ENCODE measurements at regions not wholly inside any gene's neighbourhood (a gene's known extent, or its start where the extent isn't known, plus 50 kb on each side); places are given as distances from the start of the nearest gene placed in this dataset.
A peak's percentile ranks its signal among the peaks of the same experiment; 100 is the strongest.

DNA sequence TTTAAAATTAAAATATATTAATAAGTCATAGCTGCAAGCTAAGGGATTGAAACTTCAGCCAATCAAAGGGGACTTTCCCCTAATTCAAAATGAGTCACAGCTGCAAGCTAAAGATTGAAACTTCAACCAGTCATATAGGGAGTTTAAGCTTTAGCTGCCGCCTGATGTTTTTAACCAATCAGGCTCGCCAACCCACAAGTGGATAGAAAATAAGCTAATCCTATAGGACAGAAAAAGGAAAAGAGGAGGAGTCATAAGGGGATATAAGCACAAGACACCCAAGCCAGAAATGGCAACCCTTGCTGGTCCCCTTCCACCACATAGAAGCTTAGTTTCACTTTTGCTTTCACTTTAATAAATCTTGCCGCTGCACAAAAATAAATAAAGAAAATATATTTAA, 1154.6 kb downstream of the GALC start:
- H3K36me3 ChIP-seq, result no peaks in the 10 kb centered on the region
- H3K9ac ChIP-seq, result no peak overlapping the region
- 0 out of 22 replicates have a peak, but pooled peaks cover 0 to 7% (median 0%) of the 10 kb centered on the region in 11 experiments for H3K9me3 ChIP-seq (replicated peaks in 1 of 11)
- no peak overlapping the region for H3K4me3 ChIP-seq
- no peaks in the 10 kb centered on the region for H3K27me3 ChIP-seq
- no peaks in the 10 kb centered on the region for H4K20me1 ChIP-seq
- no peak overlapping the region for H3K4me2 ChIP-seq
- TF ChIP-seq Cebpa-rat (IDR thresholded peaks at IDR 0.05), result no peak
- H3K27ac ChIP-seq, result no peak overlapping the region
- no peaks in the 10 kb centered on the region for H3K4me1 ChIP-seq

DNA sequence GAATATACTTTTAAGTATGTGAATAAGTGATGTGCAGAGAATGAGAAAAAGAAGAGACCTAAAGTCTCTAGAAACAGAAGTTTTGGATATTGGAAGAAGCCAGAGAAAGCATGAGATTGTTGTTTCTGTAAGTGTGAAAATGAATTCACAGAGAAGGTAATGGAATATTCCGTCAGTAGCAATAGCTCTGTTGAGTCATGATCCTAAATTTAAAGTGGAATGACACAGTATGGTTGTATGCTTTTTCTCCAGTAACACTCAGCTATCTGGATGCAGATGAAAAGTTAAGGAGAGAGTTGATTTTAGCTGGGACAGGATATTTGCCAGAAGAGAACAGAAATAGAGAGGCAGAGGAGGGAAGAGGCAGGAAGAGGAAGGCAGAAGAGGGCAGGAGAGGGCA, 1166.3 kb downstream of the GALC start:
- H3K4me2 ChIP-seq, result peak overlapping the region in 2 of 11 experiments; percentile 22 to 38; a peak in 3 of 22 replicates
- H3K9me3 ChIP-seq (replicated peaks in 1 of 11), result 0 out of 22 replicates have a peak, but pooled peaks cover 0 to 7% (median 0%) of the 10 kb centered on the region in 11 experiments
- H3K27me3 ChIP-seq, result no peaks in the 10 kb centered on the region
- H3K4me3 ChIP-seq, result no peak overlapping the region
- no peak for TF ChIP-seq Cebpa-rat (IDR thresholded peaks at IDR 0.05)
- H3K36me3 ChIP-seq, result no peaks in the 10 kb centered on the region
- H3K9ac ChIP-seq, result no peak overlapping the region
- H3K4me1 ChIP-seq, result peaks cover 0 to 20% (median 0%) of the 10 kb centered on the region in 10 experiments; a peak in 4 of 20 replicates
- H3K27ac ChIP-seq, result 0 out of 22 replicates have a peak overlapping the region, but pooled peaks of 1 of the 11 experiments have one; percentile 9
- no peaks in the 10 kb centered on the region for H4K20me1 ChIP-seq

DNA sequence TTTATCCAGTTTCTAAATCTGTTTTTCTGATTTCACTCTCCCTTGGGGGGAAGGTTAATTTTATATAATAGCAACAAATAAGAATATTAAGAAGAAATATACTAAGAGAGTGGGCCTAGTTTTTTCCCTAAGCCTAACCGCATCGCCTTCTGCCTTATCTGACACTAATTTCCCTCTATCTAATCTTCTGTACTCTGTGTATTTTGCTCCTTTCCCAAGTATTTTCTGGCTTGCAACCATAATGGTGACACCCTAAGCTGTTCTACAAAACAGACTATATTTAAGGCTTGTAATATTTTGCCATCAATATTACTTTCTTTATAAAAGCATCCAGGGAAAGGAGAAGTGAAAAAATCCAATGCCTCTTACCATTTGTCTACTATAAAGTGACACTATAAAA, 1168.8 kb downstream of the GALC start:
- Histone ChIP-seq H3K9ac (no peak overlapping the region), H3K4me2 (no peak overlapping the region), H3K4me3 (no peak overlapping the region), H3K27ac (no peak overlapping the region), H4K20me1 (no peaks in the 10 kb centered on the region), H3K4me1 (peaks cover 0 to 20% (median 0%) of the 10 kb centered on the region in 10 experiments; a peak in 4 of 20 replicates), H3K27me3 (no peaks in the 10 kb centered on the region), H3K36me3 (no peaks in the 10 kb centered on the region), H3K9me3 (replicated peaks in 1 of 11) (0 out of 22 replicates have a peak, but pooled peaks cover 0 to 7% (median 0%) of the 10 kb centered on the region in 11 experiments)
- no peak for TF ChIP-seq Cebpa-rat (IDR thresholded peaks at IDR 0.05)

DNA sequence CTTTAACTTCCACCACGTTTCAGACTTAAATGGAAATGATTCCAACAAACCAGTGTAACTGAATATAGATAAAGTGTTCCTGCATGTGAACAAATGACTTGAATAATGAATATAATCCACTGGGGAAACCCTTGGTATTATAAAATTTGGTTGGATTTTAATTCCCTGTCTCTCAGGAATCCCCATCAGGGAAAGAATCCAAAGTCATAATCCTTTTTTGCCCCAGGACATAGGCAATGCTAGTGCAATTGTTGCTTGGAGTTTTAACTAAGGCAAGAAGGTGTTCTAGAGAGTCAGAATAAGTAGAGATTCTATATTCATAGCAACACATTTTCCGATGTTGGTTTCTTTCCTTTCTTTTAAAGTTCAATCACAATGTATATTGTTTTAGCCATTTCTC, 1169.4 kb downstream of the GALC start:
- no peaks in the 10 kb centered on the region for H3K27me3 ChIP-seq
- no peak overlapping the region for H3K9ac ChIP-seq
- H3K4me2 ChIP-seq, result no peak overlapping the region
- no peaks in the 10 kb centered on the region for H3K36me3 ChIP-seq
- no peak overlapping the region for H3K4me3 ChIP-seq
- peaks cover 0 to 20% (median 0%) of the 10 kb centered on the region in 10 experiments; a peak in 4 of 20 replicates for H3K4me1 ChIP-seq
- TF ChIP-seq Cebpa-rat (IDR thresholded peaks at IDR 0.05), result no peak
- no peak overlapping the region for H3K27ac ChIP-seq
- H3K9me3 ChIP-seq (replicated peaks in 1 of 11), result 0 out of 22 replicates have a peak, but pooled peaks cover 0 to 7% (median 0%) of the 10 kb centered on the region in 11 experiments
- H4K20me1 ChIP-seq, result no peaks in the 10 kb centered on the region

DNA sequence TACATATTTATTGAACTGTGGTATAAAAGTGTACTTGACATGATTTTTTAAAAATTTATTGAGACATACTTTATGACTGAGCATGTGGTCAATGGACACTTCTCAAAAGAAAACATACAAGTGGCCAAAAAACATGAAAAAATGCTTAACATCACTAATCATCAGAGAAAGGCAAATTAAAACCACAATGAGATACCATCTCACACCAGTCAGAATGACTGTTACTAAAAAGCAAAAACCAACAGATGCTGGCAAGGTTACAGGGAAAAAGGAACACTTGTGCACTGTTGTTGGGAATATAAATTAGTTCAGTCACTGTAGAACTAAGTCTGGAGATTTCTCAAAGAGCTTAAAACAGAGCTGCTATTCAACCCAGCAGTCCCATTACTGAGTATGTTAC, 1177.6 kb downstream of the GALC start:
- peaks cover 0 to 12% (median 0%) of the 10 kb centered on the region in 10 experiments; a peak in 4 of 20 replicates for H3K4me1 ChIP-seq
- H3K4me2 ChIP-seq, result no peak overlapping the region
- no peak overlapping the region for H3K27ac ChIP-seq
- H4K20me1 ChIP-seq, result no peaks in the 10 kb centered on the region
- peaks cover 0 to 13% (median 0%) of the 10 kb centered on the region in 11 experiments; a peak in 5 of 22 replicates for H3K9me3 ChIP-seq (replicated peaks in 1 of 11)
- no peaks in the 10 kb centered on the region for H3K27me3 ChIP-seq
- no peak for TF ChIP-seq Cebpa-rat (IDR thresholded peaks at IDR 0.05)
- no peak overlapping the region for H3K9ac ChIP-seq
- no peaks in the 10 kb centered on the region for H3K36me3 ChIP-seq
- no peak overlapping the region for H3K4me3 ChIP-seq

DNA sequence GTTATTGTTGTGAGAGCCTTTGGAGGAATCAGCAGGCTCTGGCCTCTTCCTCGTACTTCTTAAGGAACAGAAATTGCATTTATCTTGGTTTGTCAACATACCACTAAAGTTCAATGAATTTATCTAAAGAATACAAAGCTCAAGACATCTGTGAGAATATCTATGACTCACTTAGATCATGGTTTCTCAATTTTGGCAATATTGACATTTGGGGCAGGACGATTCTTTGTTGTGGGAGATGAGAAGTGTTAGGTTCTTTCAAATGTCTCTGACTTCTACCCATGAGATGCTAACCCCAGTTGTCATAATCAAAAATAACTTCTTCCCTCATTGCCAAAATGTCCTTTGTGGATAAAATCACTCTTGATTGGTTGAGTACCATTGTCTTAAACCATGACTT, 1190.3 kb downstream of the GALC start:
- Histone ChIP-seq H4K20me1 (no peaks in the 10 kb centered on the region), H3K4me3 (no peak overlapping the region), H3K36me3 (no peaks in the 10 kb centered on the region), H3K27ac (no peak overlapping the region), H3K9me3 (replicated peaks in 1 of 11) (no peaks in the 10 kb centered on the region), H3K4me2 (no peak overlapping the region), H3K27me3 (no peaks in the 10 kb centered on the region), H3K4me1 (peaks cover 0 to 26% (median 6%) of the 10 kb centered on the region in 10 experiments; a peak in 9 of 20 replicates), H3K9ac (no peak overlapping the region)
- no peak for TF ChIP-seq Cebpa-rat (IDR thresholded peaks at IDR 0.05)

DNA sequence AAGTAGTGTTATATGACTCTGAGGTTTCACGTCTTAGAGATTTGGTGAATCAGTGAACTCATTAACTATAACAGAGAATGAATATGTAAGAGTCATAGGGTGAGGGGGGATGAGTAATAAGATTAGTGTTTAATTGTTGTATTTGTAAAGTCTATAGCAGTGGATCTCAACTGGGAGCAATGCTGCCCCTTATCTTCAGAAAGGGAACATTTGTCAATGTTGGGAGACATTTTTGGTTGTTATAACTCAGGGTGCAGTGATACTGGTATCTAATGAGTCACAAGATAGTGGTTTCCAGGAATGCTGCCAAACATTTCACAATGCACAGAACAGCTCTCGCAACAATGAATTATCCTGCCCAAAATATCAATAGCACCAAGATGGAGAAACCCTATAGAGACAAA, 1193.7 kb downstream of the GALC start:
- Histone ChIP-seq H3K4me1 (peaks cover 0 to 39% (median 6%) of the 10 kb centered on the region in 10 experiments; a peak in 9 of 20 replicates), H3K36me3 (no peaks in the 10 kb centered on the region), H3K4me3 (no peak overlapping the region), H3K9me3 (replicated peaks in 1 of 11) (no peaks in the 10 kb centered on the region), H4K20me1 (no peaks in the 10 kb centered on the region), H3K4me2 (peak overlapping the region in 4 of 11 experiments; percentile 42 to 61 (median 50); a peak in 7 of 22 replicates), H3K9ac (no peak overlapping the region), H3K27ac (peak overlapping the region in 4 of 11 experiments; percentile 20 to 68 (median 46); a peak in 7 of 22 replicates), H3K27me3 (no peaks in the 10 kb centered on the region)
- peak in 1 of 11 experiments; percentile 50; a peak in 1 of 22 replicates for TF ChIP-seq Cebpa-rat (IDR thresholded peaks at IDR 0.05)

DNA sequence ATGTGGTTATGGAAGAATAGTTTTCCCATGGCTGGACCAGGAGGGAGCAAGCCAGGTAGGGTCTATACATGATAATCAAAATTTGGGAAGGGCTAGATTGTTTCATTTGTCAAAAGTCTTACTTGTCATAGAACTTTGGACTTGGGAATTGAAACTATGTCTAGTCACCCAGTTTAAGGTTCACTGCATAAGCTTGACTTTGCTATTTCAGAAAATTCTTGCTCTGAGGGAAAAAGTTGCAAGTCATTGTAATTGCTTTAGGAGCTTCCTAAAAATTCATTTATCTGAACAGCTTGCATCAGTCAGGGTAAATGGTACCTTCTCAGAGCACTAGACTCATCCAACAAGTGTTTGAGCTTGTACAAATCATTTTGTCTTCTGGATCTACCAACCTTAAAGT, 1194.7 kb downstream of the GALC start:
- Histone ChIP-seq H3K4me3 (no peak overlapping the region), H3K9me3 (replicated peaks in 1 of 11) (no peaks in the 10 kb centered on the region), H3K27ac (peak overlapping the region in 4 of 11 experiments; percentile 20 to 68 (median 46); a peak in 7 of 22 replicates), H3K9ac (no peak overlapping the region), H3K4me1 (peaks cover 0 to 39% (median 6%) of the 10 kb centered on the region in 10 experiments; a peak in 9 of 20 replicates), H3K4me2 (peak overlapping the region in 5 of 11 experiments; percentile 22 to 50 (median 42); a peak in 8 of 22 replicates), H3K36me3 (no peaks in the 10 kb centered on the region), H3K27me3 (no peaks in the 10 kb centered on the region), H4K20me1 (no peaks in the 10 kb centered on the region)
- TF ChIP-seq Cebpa-rat (IDR thresholded peaks at IDR 0.05), result no peak

DNA sequence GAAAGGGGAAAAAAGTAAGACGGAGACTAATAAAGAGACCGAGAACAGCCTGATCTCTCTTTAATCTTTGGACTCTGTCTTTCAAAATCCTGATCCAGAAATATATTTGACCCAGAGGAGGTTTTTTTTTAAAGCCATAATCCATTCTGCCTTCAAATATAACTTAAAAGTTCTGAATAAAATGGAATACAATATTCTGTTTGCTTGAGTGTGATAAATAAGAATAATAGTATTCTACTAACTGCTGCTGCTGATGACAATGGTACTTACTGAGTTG, 1196.0 kb downstream of the GALC start:
- Histone ChIP-seq H4K20me1 (no peaks in the 10 kb centered on the region), H3K9ac (no peak overlapping the region), H3K9me3 (replicated peaks in 1 of 11) (no peaks in the 10 kb centered on the region), H3K27me3 (no peaks in the 10 kb centered on the region), H3K4me1 (peaks cover 0 to 39% (median 6%) of the 10 kb centered on the region in 10 experiments; a peak in 9 of 20 replicates), H3K4me2 (no peak overlapping the region), H3K27ac (no peak overlapping the region), H3K4me3 (no peak overlapping the region), H3K36me3 (no peaks in the 10 kb centered on the region)
- no peak for TF ChIP-seq Cebpa-rat (IDR thresholded peaks at IDR 0.05)
